Sigmoid colon (tissue), 4 donors: ENCODE measurements at regions not wholly inside any gene's neighbourhood (a gene's known extent, or its start where the extent isn't known, plus 50 kb on each side); places are given as distances from the start of the nearest gene placed in this dataset.

Experiments used
- CTCF ChIP-seq, 4 experiments: fragments of 450-650 bp in 3 of 4; fragments of 200-600 bp in 1 of 4; IDR thresholded peaks; one replicate each; pipeline ENCODE4 v1.5.1; 2016 to 2019; ENCODE audit warnings: antibody characterized with exemption in 4 of 4, mild to moderate bottlenecking in 3 of 4, moderate library complexity in 2 of 4
- EP300 ChIP-seq, 4 donors: sonication (generic); formaldehyde crosslinking; IDR thresholded peaks; one replicate each; pipeline ENCODE4 v1.6.1; 2017; ENCODE audit warnings: antibody characterized with exemption in 4 of 4
- POLR2A ChIP-seq, 2 donors: fragments of 450-650 bp; IDR thresholded peaks; one replicate each; pipeline ENCODE4 v1.6.1; 2016; ENCODE audit warnings: antibody characterized with exemption in 2 of 2, mild to moderate bottlenecking in 2 of 2, moderate library complexity in 2 of 2
- POLR2AphosphoS5 ChIP-seq, 4 donors: sonication (generic); formaldehyde crosslinking; IDR thresholded peaks; one replicate each; pipeline ENCODE4 v1.6.1; 2017; ENCODE audit warnings: antibody characterized with exemption in 4 of 4

- TF ChIP-seq POLR2AphosphoS5 (IDR thresholded peaks at IDR 0.05), result no peak
- no peak for TF ChIP-seq CTCF (IDR thresholded peaks at IDR 0.05)
- no peak for TF ChIP-seq POLR2A (IDR thresholded peaks at IDR 0.05)
- TF ChIP-seq EP300 (IDR thresholded peaks at IDR 0.05), result no peak
These were observed 198.6 kb downstream of the SHOX start for GRCh38 chrX:829145-829544.
